Mammary epithelial cell (primary cell): ENCODE measurements at regions not wholly inside any gene's neighbourhood (a gene's known extent, or its start where the extent isn't known, plus 50 kb on each side); places are given as distances from the start of the nearest gene placed in this dataset.

Experiments used
- EZH2 ChIP-seq: IDR thresholded peaks from 2 replicates; pipeline ENCODE4 v1.6.1; 2012; ENCODE audit warnings: low read length, inconsistent platforms, borderline replicate concordance
- TF ChIP-seq, protein P1 (sequence below), 2 donors: IDR thresholded peaks in 1 of 2; conservative IDR thresholded peaks in 1 of 2; 2 replicates each; pipeline ENCODE4 v1.5.1; 2011 to 2012; ENCODE audit warnings: inconsistent platforms in 2 of 2, low read length in 2 of 2, mild to moderate bottlenecking in 2 of 2, control low read depth in 1 of 2, low read depth in 1 of 2; ENCODE audit not compliant: insufficient read depth in 1 of 2; ENCODE audit errors: extremely low read depth in 1 of 2

DNA sequence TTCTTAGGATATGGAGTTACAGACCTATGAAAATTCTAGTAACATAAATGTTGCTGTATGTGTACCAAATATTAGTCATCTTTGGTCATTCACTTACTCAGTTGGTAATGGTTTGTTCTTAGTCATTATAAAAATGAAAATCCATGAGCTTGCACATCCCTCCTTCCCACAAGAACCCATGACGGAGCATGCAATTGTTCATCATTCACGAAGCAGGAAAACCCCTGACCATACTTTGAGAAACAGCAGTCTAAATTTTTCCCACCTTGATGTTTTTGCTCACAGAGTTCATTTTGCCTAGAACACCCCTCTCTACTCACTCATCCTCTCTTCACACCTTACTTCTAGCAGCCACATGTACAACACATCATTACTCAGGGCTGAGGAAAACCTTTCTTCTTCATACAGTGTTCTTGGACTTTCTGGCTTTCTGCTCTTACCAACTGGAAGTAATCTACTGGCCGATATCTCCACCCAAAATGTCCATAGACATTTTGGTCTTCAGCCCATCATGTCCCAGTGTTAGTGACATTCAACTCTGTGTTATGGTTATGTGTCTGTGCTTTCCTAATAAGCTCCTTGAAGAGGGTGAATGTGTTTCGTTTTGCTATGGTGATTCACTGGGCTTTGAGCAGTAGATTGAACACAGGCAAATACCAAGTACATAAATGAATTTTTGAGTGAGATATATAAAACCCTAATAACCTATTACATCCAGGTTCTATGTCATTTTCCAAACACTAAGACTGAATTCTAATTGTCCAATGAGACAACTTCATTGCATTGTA is 189.9 kb downstream of the ZC3H11B start:
- no peak for TF ChIP-seq EZH2
- TF ChIP-seq, protein P1, sequence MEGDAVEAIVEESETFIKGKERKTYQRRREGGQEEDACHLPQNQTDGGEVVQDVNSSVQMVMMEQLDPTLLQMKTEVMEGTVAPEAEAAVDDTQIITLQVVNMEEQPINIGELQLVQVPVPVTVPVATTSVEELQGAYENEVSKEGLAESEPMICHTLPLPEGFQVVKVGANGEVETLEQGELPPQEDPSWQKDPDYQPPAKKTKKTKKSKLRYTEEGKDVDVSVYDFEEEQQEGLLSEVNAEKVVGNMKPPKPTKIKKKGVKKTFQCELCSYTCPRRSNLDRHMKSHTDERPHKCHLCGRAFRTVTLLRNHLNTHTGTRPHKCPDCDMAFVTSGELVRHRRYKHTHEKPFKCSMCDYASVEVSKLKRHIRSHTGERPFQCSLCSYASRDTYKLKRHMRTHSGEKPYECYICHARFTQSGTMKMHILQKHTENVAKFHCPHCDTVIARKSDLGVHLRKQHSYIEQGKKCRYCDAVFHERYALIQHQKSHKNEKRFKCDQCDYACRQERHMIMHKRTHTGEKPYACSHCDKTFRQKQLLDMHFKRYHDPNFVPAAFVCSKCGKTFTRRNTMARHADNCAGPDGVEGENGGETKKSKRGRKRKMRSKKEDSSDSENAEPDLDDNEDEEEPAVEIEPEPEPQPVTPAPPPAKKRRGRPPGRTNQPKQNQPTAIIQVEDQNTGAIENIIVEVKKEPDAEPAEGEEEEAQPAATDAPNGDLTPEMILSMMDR (conservative IDR thresholded peaks at IDR 0.05 in 1 of 2, IDR thresholded peaks at IDR 0.05 in 1 of 2; ENCODE audit: extremely low read depth in 1 of 2, insufficient read depth in 1 of 2, low read depth in 1 of 2, low read length in 2 of 2), result no peak
